HG03280 (cell line): ENCODE measurements at regions not wholly inside any gene's neighbourhood (a gene's known extent, or its start where the extent isn't known, plus 50 kb on each side); places are given as distances from the start of the nearest gene placed in this dataset.

Experiments used
- ATAC-seq: cut with Tn5 transposase; IDR thresholded peaks from one replicate; pipeline ENCODE4 v1.9.1; 2021; ENCODE audit warnings: mild to moderate bottlenecking, moderate library complexity; ENCODE audit not compliant: unreplicated experiment

- ATAC-seq: no peak
Observed at GRCh38 chr2:65714866-65715265, 282.5 kb upstream of the SPRED2 start.

GRCh38 chr2:65711863-65712262, 279.5 kb upstream of the SPRED2 start:
- no peak for ATAC-seq

- ATAC-seq: no peak
Observed at GRCh38 chr2:65710779-65711295, 278.4 kb upstream of the SPRED2 start.

- ATAC-seq: no peak
Observed at GRCh38 chr2:65710356-65710755, 278.0 kb upstream of the SPRED2 start.

GRCh38 chr2:65708086-65708485, 275.7 kb upstream of the SPRED2 start:
- no peak for ATAC-seq

GRCh38 chr2:65706411-65706810, 274.0 kb upstream of the SPRED2 start:
- no peak for ATAC-seq

GRCh38 chr2:65701191-65701590, 268.8 kb upstream of the SPRED2 start:
- no peak for ATAC-seq

GRCh38 chr2:65700720-65701119, 268.3 kb upstream of the SPRED2 start:
- no peak for ATAC-seq

GRCh38 chr2:65700004-65700651, 267.7 kb upstream of the SPRED2 start:
- no peak for ATAC-seq

GRCh38 chr2:65691816-65692215, 259.4 kb upstream of the SPRED2 start:
- ATAC-seq: no peak

- no peak for ATAC-seq
Observed at GRCh38 chr2:65688141-65688886, 255.9 kb upstream of the SPRED2 start.

- ATAC-seq: no peak
Observed at GRCh38 chr2:65687614-65688013, 255.2 kb upstream of the SPRED2 start.

GRCh38 chr2:65686928-65687521, 254.6 kb upstream of the SPRED2 start:
- ATAC-seq: no peak

GRCh38 chr2:65681503-65681902, 249.1 kb upstream of the SPRED2 start:
- no peak for ATAC-seq

- no peak for ATAC-seq
Observed at GRCh38 chr2:65678779-65679391, 246.5 kb upstream of the SPRED2 start.

- no peak for ATAC-seq
Observed at GRCh38 chr2:65675350-65675749, 243.0 kb upstream of the SPRED2 start.

GRCh38 chr2:65671670-65672242, 239.4 kb upstream of the SPRED2 start:
- ATAC-seq: no peak

GRCh38 chr2:65669574-65669973, 237.2 kb upstream of the SPRED2 start:
- no peak for ATAC-seq

GRCh38 chr2:65668744-65669143, 236.3 kb upstream of the SPRED2 start:
- no peak for ATAC-seq

- ATAC-seq: peak; percentile 97
Observed at GRCh38 chr2:65666156-65666725, 233.8 kb upstream of the SPRED2 start.

GRCh38 chr2:65664931-65665330, 232.5 kb upstream of the SPRED2 start:
- ATAC-seq: no peak
